Activated T-cell treated with anti-CD3 and anti-CD28 coated beads, Interleukin-2, amount 50 U/mL, for 4 hours (primary cell): ENCODE measurements at regions not wholly inside any gene's neighbourhood (a gene's known extent, or its start where the extent isn't known, plus 50 kb on each side); places are given as distances from the start of the nearest gene placed in this dataset.

Experiments
- ATAC-seq, 2 donors: fragments of 200-7000 bp; cut with Tn5 transposase; one replicate each; pipeline ENCODE4 v1.10.0; 2021
- DNase-seq: peaks from one replicate; pipeline ENCODE4 v3.0.0-alpha.2; 2020
- H3K27me3 Mint-ChIP-seq: one replicate; pipeline ENCODE4 v1.8.0; 2021; ENCODE audit warnings: low read depth, mixed read lengths
- H3K36me3 Mint-ChIP-seq: one replicate; pipeline ENCODE4 v1.8.0; 2022; ENCODE audit warnings: mixed read lengths; ENCODE audit not compliant: insufficient read depth
- H3K4me1 Mint-ChIP-seq: one replicate; pipeline ENCODE4 v1.8.0; 2021; ENCODE audit warnings: low read depth, mixed read lengths
- H3K4me3 Mint-ChIP-seq: one replicate; pipeline ENCODE4 v1.8.0; 2021; ENCODE audit warnings: mild to moderate bottlenecking, moderate library complexity, mixed read lengths
- H3K9me3 Mint-ChIP-seq: one replicate; pipeline ENCODE4 v1.8.0; 2021; ENCODE audit warnings: mixed read lengths

- ATAC-seq (no peak), DNase-seq (no peak)
- Mint-ChIP-seq H3K27me3 (peaks cover 4% of the 10 kb centered on the region), H3K36me3 (no peaks in the 10 kb centered on the region), H3K9me3 (no peaks in the 10 kb centered on the region), H3K4me1 (no peaks in the 10 kb centered on the region), H3K4me3 (no peak overlapping the region)
These were observed 190.5 kb downstream of the SEC61B start for GRCh38 chr9:99412606-99413005.

- peaks cover 4% of the 10 kb centered on the region for H3K27me3 Mint-ChIP-seq
- DNase-seq: no peak
- no peak overlapping the region for H3K4me3 Mint-ChIP-seq
- no peaks in the 10 kb centered on the region for H3K4me1 Mint-ChIP-seq
- no peaks in the 10 kb centered on the region for H3K36me3 Mint-ChIP-seq
- ATAC-seq: no peak
- no peaks in the 10 kb centered on the region for H3K9me3 Mint-ChIP-seq
These were observed 192.2 kb downstream of the SEC61B start for GRCh38 chr9:99414321-99414720.

GRCh38 chr9:99415606-99416005 is 193.5 kb downstream of the SEC61B start:
- DNase-seq (no peak), ATAC-seq (no peak)
- H3K4me3 Mint-ChIP-seq: no peak overlapping the region
- H3K9me3 Mint-ChIP-seq: no peaks in the 10 kb centered on the region
- H3K4me1 Mint-ChIP-seq: no peaks in the 10 kb centered on the region
- peaks cover 4% of the 10 kb centered on the region for H3K27me3 Mint-ChIP-seq
- H3K36me3 Mint-ChIP-seq: no peaks in the 10 kb centered on the region

GRCh38 chr9:99416007-99416406 is 193.9 kb downstream of the SEC61B start:
- Mint-ChIP-seq H3K27me3 (peaks cover 4% of the 10 kb centered on the region), H3K9me3 (no peaks in the 10 kb centered on the region), H3K4me1 (no peaks in the 10 kb centered on the region), H3K36me3 (no peaks in the 10 kb centered on the region), H3K4me3 (no peak overlapping the region)
- no peak for DNase-seq
- no peak for ATAC-seq

GRCh38 chr9:99419070-99419469 is 197.0 kb downstream of the SEC61B start:
- Mint-ChIP-seq H3K36me3 (no peaks in the 10 kb centered on the region), H3K27me3 (peaks cover 2% of the 10 kb centered on the region), H3K4me3 (no peak overlapping the region), H3K4me1 (no peaks in the 10 kb centered on the region), H3K9me3 (no peaks in the 10 kb centered on the region)
- ATAC-seq (no peak), DNase-seq (no peak)

- H3K36me3 Mint-ChIP-seq: no peaks in the 10 kb centered on the region
- DNase-seq (no peak), ATAC-seq (no peak)
- no peaks in the 10 kb centered on the region for H3K9me3 Mint-ChIP-seq
- H3K27me3 Mint-ChIP-seq: peaks cover 6% of the 10 kb centered on the region
- no peak overlapping the region for H3K4me3 Mint-ChIP-seq
- no peaks in the 10 kb centered on the region for H3K4me1 Mint-ChIP-seq
These were observed 199.3 kb downstream of the SEC61B start for GRCh38 chr9:99421369-99421768.

- Mint-ChIP-seq H3K27me3 (peaks cover 6% of the 10 kb centered on the region), H3K36me3 (no peaks in the 10 kb centered on the region), H3K4me1 (no peaks in the 10 kb centered on the region), H3K9me3 (no peaks in the 10 kb centered on the region), H3K4me3 (no peak overlapping the region)
- ATAC-seq: no peak
- no peak for DNase-seq
These were observed 203.0 kb downstream of the SEC61B start for GRCh38 chr9:99425124-99425523.

GRCh38 chr9:99425923-99426842 is 204.1 kb downstream of the SEC61B start:
- no peaks in the 10 kb centered on the region for H3K36me3 Mint-ChIP-seq
- DNase-seq (no peak), ATAC-seq (no peak)
- H3K4me1 Mint-ChIP-seq: no peaks in the 10 kb centered on the region
- H3K27me3 Mint-ChIP-seq: peaks cover 6% of the 10 kb centered on the region
- no peaks in the 10 kb centered on the region for H3K9me3 Mint-ChIP-seq
- no peak overlapping the region for H3K4me3 Mint-ChIP-seq

- Mint-ChIP-seq H3K9me3 (no peaks in the 10 kb centered on the region), H3K27me3 (peaks cover 6% of the 10 kb centered on the region), H3K4me1 (no peaks in the 10 kb centered on the region), H3K4me3 (no peak overlapping the region), H3K36me3 (no peaks in the 10 kb centered on the region)
- ATAC-seq: no peak
- DNase-seq: no peak
These were observed 205.2 kb downstream of the SEC61B start for GRCh38 chr9:99427260-99427659.

- H3K9me3 Mint-ChIP-seq: no peaks in the 10 kb centered on the region
- DNase-seq (no peak), ATAC-seq (no peak)
These were observed 208.2 kb downstream of the SEC61B start for GRCh38 chr9:99430301-99430700.

GRCh38 chr9:99431103-99431502 is 209.0 kb downstream of the SEC61B start:
- Mint-ChIP-seq H3K4me1 (no peaks in the 10 kb centered on the region), H3K9me3 (no peaks in the 10 kb centered on the region), H3K36me3 (no peaks in the 10 kb centered on the region), H3K4me3 (no peak overlapping the region), H3K27me3 (no peaks in the 10 kb centered on the region)
- DNase-seq (no peak), ATAC-seq (no peak)

More at GRCh38 chr9:99430301-99430700, 208.2 kb downstream of the SEC61B start:
- Mint-ChIP-seq H3K4me3 (no peak overlapping the region), H3K4me1 (no peaks in the 10 kb centered on the region), H3K36me3 (no peaks in the 10 kb centered on the region), H3K27me3 (no peaks in the 10 kb centered on the region)

GRCh38 chr9:99432075-99432474 is 210.0 kb downstream of the SEC61B start:
- Mint-ChIP-seq H3K4me1 (no peaks in the 10 kb centered on the region), H3K27me3 (no peaks in the 10 kb centered on the region), H3K9me3 (no peaks in the 10 kb centered on the region), H3K36me3 (no peaks in the 10 kb centered on the region), H3K4me3 (no peak overlapping the region)
- ATAC-seq (no peak), DNase-seq (no peak)

GRCh38 chr9:99433095-99433494 is 211.0 kb downstream of the SEC61B start:
- no peak for DNase-seq
- no peaks in the 10 kb centered on the region for H3K9me3 Mint-ChIP-seq
- no peaks in the 10 kb centered on the region for H3K36me3 Mint-ChIP-seq
- H3K4me1 Mint-ChIP-seq: no peaks in the 10 kb centered on the region
- no peak overlapping the region for H3K4me3 Mint-ChIP-seq
- ATAC-seq: no peak
- no peaks in the 10 kb centered on the region for H3K27me3 Mint-ChIP-seq

GRCh38 chr9:99433555-99433954 is 211.5 kb downstream of the SEC61B start:
- no peaks in the 10 kb centered on the region for H3K27me3 Mint-ChIP-seq
- H3K36me3 Mint-ChIP-seq: no peaks in the 10 kb centered on the region
- DNase-seq: peak; percentile 27
- H3K9me3 Mint-ChIP-seq: no peaks in the 10 kb centered on the region
- H3K4me1 Mint-ChIP-seq: no peaks in the 10 kb centered on the region
- no peak overlapping the region for H3K4me3 Mint-ChIP-seq
- ATAC-seq: peak; percentile 92 to 99

GRCh38 chr9:99436616-99437015 is 214.5 kb downstream of the SEC61B start:
- H3K9me3 Mint-ChIP-seq: no peaks in the 10 kb centered on the region
- ATAC-seq (no peak), DNase-seq (no peak)
- no peaks in the 10 kb centered on the region for H3K27me3 Mint-ChIP-seq
- H3K36me3 Mint-ChIP-seq: no peaks in the 10 kb centered on the region
- no peaks in the 10 kb centered on the region for H3K4me1 Mint-ChIP-seq
- H3K4me3 Mint-ChIP-seq: no peak overlapping the region
